ENCODE measurements at regions not wholly inside any gene's neighbourhood (a gene's known extent, or its start where the extent isn't known, plus 50 kb on each side); places are given as distances from the start of the nearest gene placed in this dataset.
"Not testable (repeated sequence)": the region's sequence is repeated elsewhere in the genome, so short reads cannot be mapped to it uniquely, and the experiment has no call there.

DNA sequence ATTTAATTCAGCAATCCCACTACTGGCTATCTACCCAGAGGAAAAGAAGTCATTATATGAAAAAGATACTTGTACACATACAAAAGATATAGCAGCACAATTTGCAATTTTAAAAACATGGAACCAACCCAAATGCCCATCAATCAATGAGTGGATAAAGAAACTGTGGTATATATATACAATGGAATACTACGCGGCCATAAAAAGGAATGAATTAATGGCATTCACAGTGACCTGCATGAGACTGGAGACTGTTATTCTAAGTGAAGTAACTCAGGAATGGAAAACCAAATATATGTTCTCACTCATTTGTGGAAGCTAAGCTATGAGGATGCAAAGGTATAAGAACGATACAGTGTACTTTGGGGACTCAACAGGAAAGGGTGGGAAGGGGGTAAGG, 102.8 kb upstream of the KCNMA1 start:
- intact Hi-C loops (cut with micrococcal nuclease), result not testable (repeated sequence)

DNA sequence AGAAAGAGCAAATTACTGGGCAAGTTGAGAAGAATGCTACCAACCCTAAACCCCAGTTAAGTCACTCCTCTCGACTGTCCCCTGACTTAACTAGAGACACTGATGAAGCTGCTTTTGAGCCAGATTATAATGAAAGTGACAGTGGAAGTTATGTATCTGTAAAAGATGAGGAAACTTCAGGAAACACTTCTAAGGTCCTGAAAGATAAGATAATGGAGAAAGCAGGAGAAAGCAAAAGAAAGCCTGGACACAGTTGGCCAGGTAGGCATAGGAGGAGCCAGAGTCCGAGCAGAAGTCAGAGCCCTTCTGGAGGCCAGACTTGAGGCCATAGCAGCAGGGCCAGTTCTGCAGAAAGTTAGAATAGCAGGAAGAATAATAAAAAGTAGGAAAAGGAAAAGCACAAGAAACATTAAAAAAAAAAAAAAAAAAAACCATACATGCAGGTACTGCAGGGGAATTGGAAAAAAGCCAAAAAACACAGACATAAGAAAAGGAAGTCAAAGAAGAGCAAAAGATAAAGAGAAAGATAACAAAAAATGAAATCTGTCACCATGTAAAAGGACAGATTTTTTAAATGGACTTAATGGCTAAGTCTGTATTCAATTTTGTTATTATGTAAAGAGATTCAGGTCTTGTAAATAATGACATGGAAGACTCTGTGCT, 101.0 kb upstream of the KCNMA1 start:
- intact Hi-C loops (cut with micrococcal nuclease), result no loop called here

DNA sequence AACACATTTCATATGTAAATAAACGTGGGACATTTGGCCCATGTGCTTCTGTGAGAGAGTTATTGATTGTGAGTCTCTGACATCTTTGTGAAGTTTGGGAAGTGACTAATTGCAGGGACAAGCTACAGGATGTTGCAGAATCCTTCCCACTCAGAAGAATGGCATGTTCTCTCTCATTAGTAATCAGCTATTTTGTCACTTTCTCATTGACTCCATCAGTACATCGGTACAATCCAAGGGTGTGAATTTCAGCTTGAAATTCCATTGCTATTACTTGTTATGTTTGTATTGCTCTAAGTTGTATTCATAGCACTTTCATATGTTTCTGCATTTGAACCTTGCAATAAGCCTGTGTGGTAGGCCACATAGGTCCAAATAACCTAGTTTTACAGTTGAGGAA, 100.0 kb upstream of the KCNMA1 start:
- intact Hi-C loops (cut with micrococcal nuclease), result no loop called here

DNA sequence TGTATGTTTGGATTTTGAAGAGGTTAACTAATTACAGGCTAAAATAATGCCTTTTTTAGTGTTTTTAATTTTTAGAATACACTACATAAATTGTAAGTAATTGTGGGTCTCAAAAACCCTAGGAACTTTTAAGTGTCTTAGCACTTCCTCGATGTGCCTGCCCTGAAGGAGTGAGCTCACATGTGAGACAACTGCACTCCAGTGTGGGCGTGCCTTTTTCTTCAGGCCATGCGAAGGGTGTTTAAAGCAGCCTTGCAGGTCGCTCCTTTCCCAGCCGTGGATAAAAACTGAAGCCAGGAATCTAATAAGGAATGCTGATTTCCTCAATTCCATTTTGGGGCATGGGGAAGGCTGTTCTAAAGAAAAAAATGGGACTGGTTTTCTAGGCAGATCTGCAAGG, 97.5 kb upstream of the KCNMA1 start:
- intact Hi-C loops (cut with micrococcal nuclease), result not testable (repeated sequence)

DNA sequence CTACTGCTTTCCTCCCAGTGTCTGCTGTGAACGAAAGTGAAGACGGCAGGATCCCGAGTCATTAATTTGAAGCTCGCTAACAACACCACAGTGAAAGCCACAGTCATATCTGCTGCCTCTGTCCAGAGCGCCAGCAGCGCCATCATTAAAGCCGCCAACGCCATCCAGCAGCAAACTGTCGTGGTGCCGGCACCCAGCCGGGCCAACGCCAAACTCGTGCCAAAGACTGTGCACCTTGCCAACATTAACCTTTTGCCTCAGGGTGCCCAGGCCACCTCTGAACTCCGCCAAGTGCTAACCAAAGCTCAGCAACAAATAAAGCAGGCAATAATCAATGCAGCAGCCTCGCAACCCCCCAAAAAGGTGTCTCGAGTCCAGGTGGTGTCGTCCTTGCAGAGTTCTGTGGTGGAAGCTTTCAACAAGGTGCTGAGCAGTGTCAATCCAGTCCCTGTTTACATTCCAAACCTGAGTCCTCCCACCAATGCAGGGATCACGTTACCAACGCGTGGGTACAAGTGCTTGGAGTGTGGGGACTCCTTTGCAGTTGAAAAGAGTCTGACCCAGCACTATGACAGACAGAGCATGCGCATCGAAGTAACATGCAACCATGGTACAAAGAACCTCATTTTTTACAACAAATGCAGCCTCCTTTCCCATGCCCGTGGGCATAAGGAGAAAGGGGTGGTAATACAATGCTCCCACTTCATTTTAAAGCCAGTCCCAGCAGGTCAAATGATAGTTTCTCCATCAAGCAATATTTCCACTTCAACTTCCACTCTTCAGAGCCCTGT, 94.8 kb upstream of the KCNMA1 start:
- intact Hi-C loops (cut with micrococcal nuclease), result no loop called here

DNA sequence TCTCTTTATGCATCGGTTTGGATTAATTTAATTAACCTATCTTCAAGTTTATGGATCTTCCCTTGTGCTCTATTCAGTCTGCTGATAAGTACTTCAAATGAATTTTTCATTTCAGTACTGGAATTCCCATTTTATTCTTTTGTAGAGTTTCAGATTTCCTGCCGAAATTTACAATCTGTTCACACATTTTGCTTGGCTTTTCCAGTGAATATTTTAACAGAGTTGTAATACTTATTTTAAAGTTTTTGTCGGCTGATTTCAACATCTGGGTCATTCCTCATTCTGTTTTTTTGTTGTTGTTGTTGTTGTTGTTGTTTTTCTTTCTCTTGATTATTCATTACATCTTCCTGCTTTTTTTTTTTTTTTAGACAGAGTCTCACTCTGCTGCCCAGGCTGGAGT, 89.9 kb upstream of the KCNMA1 start:
- intact Hi-C loops (cut with micrococcal nuclease), result no loop called here

DNA sequence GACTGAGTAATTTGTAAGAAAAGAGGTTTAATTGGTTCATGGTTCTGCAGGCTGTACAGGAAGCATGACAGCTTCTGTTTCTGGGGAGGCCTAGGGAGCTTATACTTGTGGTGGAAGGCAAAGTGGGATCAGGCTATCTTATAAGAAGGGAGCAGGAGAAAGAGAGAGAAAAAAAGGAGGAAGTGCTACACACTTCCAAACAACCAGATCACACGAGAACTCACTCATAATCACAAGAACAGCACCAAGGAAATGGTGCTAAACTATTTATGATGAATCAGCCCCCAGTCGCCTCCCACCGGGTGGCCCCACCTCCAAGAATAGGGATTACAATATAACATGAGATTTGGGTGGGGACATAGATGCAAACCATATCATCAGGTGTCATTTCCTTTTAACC, 89.1 kb upstream of the KCNMA1 start:
- intact Hi-C loops (cut with micrococcal nuclease), result no loop called here

DNA sequence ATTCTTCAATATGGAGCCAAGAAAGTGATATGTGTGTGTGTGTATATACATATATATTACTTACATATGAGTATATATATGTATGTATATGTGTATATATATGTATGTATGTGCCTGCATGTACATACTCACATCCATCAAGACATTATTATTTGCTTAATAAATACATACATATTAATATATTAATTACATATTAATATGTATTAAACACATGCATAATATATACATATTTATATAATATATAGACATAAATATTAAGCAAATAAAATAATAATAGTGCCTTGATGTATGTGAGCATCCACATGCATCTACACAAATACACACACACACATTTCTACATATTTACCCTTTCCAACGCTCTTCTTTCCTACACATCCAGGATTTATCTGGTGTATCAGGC, 88.7 kb upstream of the KCNMA1 start:
- intact Hi-C loops (cut with micrococcal nuclease), result no loop called here

DNA sequence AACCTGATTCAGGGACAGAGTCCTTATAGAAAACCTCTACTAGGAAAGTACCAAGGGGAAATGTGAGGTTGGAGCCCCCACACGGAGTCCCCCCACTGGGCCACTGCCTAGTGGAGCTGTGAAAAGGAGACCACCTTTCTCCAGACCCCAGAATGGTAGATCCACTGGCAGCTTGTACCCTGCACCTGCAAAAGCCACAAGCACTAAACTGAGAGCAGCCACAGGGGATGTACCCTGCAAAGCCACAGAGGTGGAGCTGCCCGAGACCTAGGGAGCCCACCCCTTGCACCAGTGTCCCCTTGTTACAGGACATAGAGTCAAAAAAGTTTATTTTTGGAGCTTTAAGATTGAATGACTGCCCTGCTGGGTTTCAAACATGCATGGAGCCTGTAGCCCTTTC, 87.2 kb upstream of the KCNMA1 start:
- intact Hi-C loops (cut with micrococcal nuclease), result no loop called here

DNA sequence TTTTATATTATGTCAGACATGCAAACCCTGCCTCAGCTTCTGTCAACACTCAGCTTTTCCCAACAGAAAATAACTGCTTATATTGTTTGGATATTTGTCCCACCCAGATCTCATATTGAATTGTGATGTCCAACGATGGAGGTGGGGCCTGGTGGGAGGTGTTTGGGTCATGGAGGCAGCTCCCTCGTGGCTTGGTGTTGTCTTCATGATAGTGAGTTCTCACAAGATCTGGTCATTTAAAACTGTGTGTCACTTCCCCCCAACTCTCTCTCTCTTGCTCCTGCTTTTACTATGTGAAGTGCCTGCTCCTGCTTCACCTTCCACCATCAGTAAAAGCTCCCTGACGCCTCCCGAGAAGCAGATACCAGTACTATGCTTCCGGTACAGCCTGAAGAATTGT, 85.8 kb upstream of the KCNMA1 start:
- intact Hi-C loops (cut with micrococcal nuclease), result no loop called here

DNA sequence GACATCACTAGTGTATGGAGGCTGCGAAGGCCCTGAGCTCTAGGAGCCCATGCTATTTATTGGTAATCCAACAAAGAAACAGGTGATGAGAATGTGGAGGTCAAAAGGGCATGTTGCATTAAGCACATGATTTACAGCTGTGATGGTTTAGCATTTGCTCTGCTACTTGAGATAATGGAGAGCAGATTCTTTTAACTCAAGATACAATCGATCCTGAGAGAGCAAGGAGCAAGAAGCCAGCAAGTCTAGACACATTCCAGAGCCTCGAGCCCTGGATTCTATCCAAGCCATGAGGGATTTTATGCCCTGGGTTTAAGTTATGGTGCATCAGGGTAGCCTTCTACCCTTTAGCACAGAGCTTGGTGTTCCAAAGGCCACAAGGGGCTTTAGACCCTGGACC, 85.3 kb upstream of the KCNMA1 start:
- intact Hi-C loops (cut with micrococcal nuclease), result not testable (repeated sequence)

DNA sequence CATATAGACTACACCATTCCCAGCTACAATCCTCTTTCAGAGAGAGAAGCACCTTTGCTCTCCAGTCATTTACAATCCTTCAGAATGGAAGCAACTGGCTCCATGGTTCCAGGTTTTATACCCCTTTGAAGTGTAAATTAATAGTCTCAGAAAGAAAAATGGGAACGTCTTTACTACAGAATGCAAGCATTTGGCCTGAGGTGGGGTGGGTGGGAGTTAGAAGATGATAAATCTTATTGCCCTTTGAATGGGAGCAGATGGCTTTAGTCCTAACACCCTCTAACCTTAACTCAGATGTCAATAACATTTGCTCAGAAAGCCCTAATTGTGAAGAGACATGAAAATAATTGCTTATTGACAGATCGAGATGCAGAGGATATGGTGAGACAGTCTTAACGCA, 84.2 kb upstream of the KCNMA1 start:
- intact Hi-C loops (cut with micrococcal nuclease), result no loop called here

DNA sequence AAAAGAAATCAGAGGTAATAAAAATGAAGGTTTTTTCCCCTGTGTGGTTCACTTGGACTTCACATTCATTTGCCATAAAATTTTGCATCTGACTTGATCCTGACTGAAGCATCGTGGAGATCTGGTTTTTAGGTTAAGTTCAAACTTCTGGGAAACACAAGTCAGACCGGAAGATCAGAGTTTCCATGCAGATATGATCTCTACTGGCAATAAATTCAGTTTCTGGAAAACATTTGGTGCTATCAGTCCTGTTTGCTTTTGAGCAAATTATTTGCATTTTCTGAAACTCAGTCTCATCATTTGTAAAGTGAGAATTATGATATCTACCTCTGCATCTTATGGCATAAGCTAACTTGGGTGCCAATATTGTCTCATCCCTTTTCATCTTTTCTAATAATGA, 81.3 kb upstream of the KCNMA1 start:
- intact Hi-C loops (cut with micrococcal nuclease), result loop anchor here (10.0 kb wide), 1 partner anchor 306 kb away; the partner anchor contains the start of gene POLR3A

DNA sequence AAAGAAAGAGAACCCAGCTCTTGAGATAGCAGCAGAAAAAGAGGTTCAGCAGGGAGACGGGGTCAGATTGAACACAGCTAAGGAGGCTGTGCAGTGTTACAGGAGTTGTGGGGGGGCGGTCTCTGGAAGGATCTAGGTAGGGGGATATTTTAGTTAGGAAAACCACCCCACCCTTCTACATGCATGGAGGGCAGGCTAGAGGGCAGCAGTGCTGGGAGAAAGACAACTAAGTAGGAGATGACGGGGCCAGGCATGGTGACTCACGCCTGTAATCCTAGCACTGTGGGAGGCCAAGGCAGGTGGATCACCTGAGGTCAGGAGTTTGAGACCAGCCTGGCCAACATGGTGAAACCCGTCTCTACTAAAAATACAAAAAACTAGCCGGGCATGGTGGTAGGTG, 80.7 kb upstream of the KCNMA1 start:
- intact Hi-C loops (cut with micrococcal nuclease), result loop anchor here (10.0 kb wide), 1 partner anchor 306 kb away; the partner anchor contains the start of gene POLR3A

DNA sequence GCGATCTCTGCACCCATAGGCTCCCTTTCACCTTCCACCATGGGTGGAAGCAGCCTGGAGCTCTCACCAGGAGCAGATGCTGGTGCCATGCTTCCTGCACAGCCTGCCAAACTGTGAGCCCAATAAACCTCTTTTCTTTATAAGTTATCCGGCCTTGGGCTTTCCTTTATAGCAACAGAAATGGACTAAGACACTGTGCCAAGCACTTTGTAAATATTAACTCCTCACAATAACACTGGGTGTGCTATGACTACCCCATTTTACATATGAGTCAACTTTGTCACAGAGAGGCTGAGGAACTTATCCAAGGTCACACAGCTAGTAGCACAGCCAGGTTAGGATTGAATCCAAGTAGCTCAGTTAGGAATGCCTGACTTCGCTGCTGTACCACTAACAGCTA, 79.7 kb upstream of the KCNMA1 start:
- intact Hi-C loops (cut with micrococcal nuclease), result loop anchor here (10.0 kb wide), 1 partner anchor 307 kb away; the partner anchor contains the start of gene POLR3A

DNA sequence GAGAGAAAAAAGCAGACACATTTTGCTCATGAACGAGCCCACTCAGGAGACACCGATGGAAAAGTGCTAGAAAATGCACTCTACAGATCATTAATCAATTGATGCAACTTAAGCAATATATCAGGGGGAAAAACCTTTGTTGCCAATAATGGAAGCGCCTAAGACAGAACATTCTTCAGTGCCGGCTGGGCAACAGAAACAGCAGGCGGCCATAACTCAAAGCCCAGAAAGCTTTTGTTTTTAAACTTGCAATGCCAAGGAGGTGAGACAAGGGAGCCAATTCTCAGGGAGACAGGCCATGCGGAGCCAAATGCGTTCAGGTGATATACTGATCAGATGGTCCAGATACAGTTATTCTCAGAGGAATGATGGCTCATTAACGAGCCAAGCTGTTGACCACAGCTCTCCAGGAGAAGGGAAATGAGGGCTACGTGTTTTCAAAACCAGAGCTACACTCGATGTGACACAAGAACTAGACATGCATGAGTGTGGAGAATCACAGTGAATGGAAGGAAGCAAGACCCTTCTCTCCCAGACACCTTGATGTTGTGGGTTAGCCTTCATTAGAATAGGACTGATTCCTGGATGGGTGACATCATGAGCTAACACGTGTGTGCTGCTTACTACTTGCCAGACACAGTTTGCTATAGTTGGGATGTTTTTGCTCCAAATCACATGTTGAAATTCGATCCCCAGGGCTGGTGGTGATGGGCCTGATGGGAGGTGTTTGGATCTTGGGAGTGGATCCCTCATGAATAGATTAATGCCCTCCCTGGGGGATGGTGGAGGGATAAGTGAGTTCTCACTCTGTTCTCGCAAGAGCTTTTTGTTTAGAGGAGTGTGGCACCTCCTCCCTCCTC, 79.1 kb upstream of the KCNMA1 start:
- intact Hi-C loops (cut with micrococcal nuclease), result loop anchor here (10.0 kb wide), 1 partner anchor 308 kb away; the partner anchor contains the start of gene POLR3A

DNA sequence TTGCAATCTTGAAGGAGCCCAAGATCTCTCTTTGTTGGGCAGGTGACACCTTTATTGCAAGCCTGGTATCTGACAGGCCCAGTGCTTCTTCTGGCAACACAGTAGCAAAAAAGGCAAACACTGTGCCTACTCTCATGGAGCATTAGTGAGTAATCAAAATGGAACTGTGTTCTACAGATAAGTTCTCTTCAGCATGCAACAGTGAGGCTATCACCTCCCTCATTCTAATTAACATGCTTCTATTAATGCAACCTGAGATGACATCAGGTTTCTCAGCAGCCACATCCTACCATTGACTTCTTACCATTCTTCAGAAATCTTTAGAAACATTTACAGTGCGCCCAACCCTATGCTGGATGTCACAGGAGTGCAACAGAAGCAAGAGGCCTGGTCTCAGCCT, 77.9 kb upstream of the KCNMA1 start:
- intact Hi-C loops (cut with micrococcal nuclease), result loop anchor here (1.0 to 10.0 kb wide), 2 partner anchors 122 to 309 kb away; partner anchors contain the start of gene POLR3A

DNA sequence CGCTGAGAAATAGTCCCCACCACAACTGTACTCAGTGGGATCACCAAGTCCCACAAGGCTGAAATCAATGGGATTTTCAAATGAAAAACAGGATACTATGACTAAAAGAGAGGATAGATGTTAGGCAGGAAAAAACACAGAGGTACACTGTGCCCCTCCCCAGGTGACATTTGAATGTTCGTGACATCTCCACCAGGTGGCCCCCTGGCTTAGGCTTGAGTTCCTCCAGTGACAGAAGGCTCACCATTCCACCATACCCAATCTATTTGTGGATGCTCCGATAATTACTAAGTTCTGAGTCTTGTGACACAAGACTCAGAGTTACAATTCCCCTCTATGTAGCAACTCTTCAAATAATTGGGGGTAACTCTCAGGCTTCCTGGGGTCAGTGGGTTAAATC, 77.5 kb upstream of the KCNMA1 start:
- intact Hi-C loops (cut with micrococcal nuclease), result loop anchor here (1.0 to 10.0 kb wide), 2 partner anchors 122 to 310 kb away; partner anchors contain the start of gene POLR3A

DNA sequence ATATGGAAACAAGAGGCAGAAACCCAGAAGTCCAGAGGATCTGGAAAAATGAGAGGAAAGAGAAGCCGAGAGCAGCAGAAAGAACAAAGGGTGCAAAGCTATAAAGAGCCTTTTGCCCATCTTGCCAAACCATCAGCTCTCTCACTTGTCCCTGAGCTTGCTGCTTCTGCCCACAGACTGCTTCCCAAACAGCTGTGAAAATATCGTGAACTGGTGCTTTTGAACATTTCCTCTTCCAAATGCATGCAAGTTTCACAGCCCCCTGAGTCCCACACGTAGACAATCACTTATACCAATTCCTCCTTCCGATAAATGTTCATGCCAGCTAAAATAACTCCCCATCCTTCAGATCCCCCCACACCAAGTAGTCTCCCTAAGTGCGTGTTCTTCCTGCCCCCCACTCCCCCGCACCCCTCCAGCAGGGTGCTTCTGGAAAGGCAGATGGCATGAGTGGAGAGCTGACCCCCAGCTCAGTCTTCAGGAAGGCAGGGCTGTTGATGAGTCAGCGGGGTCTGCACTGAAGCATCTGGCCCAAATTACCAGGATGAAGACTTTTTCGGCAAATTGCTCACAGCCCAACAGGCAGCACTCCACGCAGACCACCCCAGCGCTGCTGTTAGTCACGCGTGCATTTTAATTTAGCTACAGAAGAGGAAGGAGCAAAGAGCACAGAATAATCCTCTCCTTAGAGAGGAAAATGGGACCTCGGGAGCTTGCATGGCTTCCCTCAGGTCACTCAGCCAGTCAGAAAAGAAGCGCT, 76.1 kb upstream of the KCNMA1 start:
- intact Hi-C loops (cut with micrococcal nuclease), result loop anchor here (5.0 to 10.0 kb wide), 2 partner anchors 311 to 541 kb away; partner anchors contain the start of gene POLR3A

DNA sequence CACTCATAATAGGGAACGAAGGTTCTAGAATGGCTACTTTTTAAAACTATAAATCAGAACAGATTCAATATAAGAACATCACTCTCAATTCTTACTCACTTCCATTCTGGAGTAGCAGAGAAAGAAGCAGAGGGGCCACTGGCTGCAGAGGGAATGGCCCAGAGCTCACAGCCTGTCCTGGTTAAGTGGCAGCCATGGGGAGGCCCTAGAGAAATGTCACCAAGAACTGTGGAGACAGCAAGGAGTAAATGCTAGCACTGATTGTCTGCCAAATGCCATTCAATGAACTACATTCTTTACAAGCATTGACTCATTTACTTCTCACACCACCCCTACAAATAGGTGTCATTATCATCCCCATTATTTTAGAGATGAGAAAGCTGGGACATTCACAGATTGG, 74.6 kb upstream of the KCNMA1 start:
- intact Hi-C loops (cut with micrococcal nuclease), result loop anchor here (5.0 to 10.0 kb wide), 2 partner anchors 313 to 540 kb away; partner anchors contain the start of gene POLR3A

DNA sequence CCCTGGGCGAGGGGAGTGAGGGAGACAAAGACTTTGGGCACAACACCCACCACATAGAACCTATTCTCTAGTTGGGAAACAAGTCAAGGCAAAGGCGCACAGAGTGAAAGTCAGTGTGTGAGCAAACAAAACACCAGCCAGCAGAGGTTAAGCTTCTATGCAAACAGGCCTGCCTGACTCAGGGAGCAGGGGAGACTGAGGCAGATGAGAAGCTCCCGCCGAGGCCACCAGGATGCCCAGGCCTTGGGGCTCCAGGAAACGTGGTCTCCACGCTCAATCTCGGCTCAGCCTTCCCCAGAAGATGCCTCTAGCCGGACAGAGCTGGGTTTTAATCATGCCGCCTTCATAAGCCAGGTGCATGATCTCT, 74.1 kb upstream of the KCNMA1 start:
- intact Hi-C loops (cut with micrococcal nuclease), result loop anchor here (5.0 to 10.0 kb wide), 2 partner anchors 313 to 539 kb away; partner anchors contain the start of gene POLR3A
